G401 (cell line): ENCODE measurements at regions not wholly inside any gene's neighbourhood (a gene's known extent, or its start where the extent isn't known, plus 50 kb on each side); places are given as distances from the start of the nearest gene placed in this dataset.
A peak's percentile ranks its signal among the peaks of the same experiment; 100 is the strongest.
"Not testable (repeated sequence)": the region's sequence is repeated elsewhere in the genome, so short reads cannot be mapped to it uniquely, and the experiment has no call there.

Experiments used
- DNase-seq: peaks from one replicate; pipeline ENCODE4 v3.0.0-alpha.2; 2015; ENCODE audit warnings: low spot score
- in situ Hi-C: cut with HindIII; loops from 2 replicates; pipeline ENCODE4 v1.10.0; 2016; ENCODE audit warnings: low sequenced_read_pairs, mixed read lengths

DNA sequence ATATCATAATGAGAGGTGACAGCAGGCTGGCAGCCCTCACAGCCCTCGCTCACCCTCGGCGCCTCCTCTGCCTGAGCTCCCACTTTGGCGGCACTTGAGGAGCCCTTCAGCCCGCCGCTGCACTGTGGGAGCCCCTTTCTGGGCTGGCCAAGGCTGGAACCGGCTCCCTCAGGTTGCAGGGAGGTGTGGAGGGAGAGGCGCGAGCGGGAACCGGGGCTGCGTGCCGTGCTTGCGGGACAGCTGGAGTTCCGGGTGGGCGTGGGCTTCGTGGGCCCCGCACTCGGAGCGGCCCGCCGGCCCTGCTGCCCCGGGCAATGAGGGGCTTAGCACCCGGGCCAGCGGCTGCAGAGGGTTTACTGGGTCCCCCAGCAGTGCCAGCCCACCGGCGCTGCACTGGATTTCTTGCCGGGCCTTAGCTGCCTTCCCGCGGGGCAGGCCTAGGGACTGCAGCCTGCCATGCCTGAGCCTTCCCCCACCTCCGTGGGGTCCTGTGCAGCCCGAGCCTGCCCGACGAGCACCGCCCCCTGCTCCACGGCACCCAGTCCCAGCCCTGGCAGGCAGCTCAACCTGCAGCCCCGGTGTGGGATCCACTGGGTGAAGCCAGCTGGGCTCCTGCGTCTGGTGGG is 147.7 kb downstream of the TLR4 start:
- in situ Hi-C loops, DNase-seq: not testable (repeated sequence)

DNA sequence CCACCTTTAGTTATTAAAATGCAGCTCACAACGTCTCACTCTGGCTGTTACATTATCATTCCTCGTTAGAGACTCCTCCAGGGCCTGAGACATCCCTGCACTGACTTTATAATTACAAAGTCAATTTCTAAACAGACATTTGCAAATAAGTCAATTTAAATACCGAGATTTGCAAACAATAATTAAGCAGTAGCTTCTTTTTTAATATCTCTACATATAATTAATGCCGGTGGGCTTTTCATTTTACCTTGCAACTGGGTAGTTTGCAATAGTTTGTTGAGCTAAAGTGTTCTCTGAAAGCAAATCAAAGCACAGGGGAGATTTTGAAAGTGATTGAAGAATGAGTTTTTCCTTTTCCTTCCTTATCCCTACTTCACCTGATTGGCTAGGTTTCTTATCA is 154.4 kb downstream of the TLR4 start:
- DNase-seq, result no peak
- in situ Hi-C loops, result no loop called here

DNA sequence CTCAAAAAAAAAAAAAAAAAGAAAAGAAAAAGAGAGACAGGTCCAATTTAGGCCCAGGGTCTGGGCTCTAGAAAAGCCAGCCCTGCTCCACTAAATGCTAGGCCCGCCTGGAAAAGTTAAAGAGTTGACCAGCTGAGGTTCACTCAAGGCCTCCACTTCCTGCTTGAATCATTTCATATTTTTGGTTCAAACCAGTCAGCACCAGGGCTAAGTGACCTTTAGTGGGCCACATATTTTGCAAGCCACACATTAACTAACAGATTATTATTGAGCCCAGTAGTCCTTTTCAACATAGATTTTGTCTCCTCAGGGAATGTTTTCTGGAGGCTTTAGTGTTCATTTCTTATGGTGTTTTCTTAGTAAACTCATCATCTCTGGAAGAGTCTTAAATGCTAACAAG is 156.6 kb downstream of the TLR4 start:
- in situ Hi-C loops, result no loop called here
- no peak for DNase-seq

DNA sequence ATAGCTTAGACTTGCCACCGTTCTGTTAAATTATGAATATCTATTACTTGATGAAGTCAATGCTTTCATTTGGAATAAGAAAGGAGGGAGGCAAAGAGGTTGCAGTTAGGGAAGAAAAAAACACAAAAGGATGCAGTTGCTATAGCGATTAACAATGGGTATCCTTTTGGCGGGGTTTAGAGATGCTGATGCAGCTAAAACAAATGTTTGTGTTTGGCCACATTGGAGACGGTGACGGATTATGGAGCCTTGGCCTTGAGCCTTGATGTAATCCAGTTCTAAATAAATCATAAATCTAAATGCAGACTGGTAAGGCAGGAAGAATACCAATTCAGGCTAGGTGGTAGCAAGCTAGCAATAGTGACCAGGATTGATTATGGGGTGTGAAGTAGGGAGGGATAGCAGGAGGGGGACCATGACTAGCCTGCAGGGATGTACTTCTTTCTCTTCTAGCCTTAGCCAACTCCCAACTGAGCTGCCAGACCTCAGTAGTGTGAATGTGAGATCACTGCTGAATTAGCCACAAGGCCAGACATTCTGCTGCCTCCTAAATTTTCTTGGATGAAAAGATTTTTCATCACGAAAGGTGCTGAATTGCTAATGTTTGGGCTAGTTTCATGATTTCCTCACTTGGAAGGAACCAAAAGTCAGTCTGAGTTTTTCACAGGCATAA is 160.3 kb downstream of the TLR4 start:
- in situ Hi-C loops, result no loop called here
- peak; percentile 32 for DNase-seq

DNA sequence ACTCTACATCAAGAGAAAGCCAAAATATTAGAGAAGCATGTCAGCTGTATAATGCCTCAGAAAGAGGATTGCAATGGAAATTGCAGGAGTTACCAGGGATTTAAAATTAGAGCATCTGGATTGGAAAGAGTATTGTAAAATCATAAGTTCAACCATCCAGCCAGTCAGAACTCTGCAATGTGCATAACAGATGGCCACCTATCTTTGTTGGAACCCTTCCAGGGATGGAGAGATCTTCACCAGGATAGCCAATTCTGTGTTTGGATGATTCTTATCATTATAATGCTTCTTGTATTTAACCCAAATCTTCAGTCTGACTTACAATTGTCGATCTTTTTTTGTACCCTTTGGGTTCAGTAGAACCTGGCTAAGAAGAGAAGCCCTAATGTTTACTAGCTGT is 164.4 kb downstream of the TLR4 start:
- peak; percentile 81 for DNase-seq
- in situ Hi-C loops, result no loop called here

DNA sequence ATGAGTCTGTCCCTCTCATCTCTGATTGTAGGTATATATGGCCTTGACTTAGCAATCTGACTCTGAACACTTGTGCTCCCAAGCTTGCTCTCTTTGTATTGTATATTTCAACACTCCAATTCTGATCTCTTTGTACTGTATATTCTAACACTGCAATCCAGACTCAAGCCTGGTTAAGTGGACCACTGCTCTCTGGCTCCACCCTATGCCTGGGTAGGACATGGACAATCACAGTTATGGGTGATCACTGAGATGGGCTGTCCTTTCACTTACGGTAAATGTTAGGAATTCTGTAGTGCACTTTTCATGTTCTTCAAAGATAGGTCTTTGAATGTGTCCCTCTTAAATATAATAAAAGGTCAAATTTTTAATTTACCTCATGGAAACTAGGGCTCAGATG is 165.1 kb downstream of the TLR4 start:
- in situ Hi-C loops, result no loop called here
- no peak for DNase-seq

DNA sequence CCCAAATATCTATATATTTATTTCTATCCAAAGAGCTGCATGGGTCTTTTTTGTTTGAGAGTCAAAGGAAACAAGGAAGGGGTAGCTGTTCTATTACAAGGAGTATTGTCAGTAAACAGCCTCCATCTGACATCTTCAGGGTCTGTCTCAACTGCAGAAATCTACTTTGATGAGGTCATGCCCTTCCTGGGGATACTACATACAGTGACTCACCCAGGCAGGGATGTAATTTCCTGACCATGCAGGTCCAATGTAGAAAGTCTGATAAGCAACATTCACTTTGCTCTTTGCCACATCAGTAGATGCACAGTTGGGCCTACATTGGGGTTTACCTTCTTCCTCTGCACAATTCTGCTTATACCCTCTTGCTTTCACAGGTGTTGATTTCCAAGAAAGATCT is 165.5 kb downstream of the TLR4 start:
- in situ Hi-C loops, result no loop called here
- no peak for DNase-seq

DNA sequence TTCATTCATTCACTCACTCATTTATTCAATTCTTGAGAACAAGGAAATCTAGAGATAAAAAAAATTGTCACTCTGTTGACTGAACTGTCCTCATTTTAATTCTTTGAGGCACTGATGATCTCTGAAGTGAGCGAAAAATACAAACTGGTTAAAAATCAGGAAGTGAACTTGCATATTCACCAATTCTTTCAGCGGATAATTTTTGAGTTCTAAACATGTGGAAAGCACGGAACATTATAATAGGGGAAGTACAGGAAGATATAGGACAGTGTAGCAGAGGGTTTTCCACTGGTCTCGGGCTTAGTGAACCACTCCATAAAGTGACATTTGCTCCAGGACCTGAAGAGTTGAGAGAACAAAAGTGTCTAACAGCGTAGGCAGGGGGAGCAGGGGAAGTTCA is 169.5 kb downstream of the TLR4 start:
- in situ Hi-C loops, result no loop called here
- DNase-seq, result no peak

DNA sequence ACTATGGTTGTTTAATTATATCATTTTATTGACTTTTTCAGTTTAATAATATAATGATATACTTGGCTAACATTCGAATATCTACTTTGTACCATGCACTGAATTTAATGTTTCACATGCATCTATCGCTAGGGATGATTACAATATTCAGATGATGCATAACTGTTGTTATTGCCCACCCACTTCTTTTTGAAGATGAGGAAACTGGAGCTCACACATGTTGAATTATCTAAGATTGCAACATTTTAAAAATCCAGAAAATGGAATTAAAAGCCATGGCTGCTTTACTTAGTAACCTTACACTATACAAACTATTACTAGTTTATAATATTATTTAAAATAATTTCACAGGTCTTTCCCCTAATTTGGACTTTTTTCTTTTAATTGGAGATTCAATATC is 171.7 kb downstream of the TLR4 start:
- in situ Hi-C loops, result no loop called here
- DNase-seq, result no peak

DNA sequence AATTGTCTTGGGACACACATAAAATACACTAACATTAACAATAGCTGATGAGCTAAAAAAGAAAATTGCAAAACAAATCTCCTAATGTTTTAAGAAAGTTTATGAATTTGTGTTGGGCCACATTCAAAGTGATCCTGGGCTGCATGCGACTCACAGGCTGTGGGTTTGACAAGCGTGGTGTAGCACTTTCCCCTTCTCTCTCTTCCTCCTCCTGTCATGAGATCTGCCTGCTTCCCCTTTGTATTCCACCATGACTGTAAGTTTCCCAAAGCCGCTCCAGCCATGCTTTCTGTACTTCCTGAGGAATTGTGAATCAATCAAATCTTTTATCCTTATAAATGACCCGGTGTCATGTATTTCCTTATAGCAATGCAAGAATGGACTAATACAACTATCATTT is 178.0 kb downstream of the TLR4 start:
- DNase-seq, result no peak
- in situ Hi-C loops, result no loop called here

DNA sequence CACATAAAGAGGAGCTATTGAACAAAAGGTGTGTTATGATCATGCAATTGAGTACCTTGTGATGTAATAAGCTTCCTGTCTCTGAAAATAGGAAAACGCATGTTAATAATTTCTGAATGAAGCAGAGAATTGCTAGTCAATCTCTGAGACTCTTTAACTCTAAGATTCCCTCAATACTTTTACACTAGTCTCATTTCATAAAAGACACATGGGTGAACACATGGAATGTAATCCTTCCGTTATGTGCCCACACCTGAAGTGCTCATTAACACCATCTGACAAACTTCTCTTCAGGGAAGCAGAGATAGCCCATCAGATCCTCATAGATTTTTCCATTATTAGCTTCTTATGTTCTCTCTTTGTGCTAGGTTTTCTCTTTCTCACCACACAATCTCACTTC is 182.4 kb downstream of the TLR4 start:
- no peak for DNase-seq
- in situ Hi-C loops, result no loop called here

DNA sequence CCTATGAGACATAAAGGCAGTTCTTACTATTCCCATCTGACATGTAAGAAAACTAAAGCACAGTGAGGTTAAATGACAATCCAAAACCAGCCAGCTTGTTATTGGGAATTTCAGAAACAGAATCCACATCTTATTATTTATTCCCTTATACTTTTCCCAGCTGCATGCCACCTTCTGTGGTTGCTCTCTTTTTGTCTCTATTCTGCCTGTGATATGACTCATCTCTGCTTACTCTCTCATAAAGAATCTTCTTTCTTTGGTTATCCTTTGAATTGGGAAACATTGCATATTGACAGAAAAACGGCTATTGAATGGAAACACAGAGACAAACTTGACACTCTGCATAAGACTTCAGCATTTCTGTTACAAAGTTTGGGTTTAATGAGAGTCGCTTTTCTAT is 183.2 kb downstream of the TLR4 start:
- DNase-seq, result no peak
- in situ Hi-C loops, result no loop called here

DNA sequence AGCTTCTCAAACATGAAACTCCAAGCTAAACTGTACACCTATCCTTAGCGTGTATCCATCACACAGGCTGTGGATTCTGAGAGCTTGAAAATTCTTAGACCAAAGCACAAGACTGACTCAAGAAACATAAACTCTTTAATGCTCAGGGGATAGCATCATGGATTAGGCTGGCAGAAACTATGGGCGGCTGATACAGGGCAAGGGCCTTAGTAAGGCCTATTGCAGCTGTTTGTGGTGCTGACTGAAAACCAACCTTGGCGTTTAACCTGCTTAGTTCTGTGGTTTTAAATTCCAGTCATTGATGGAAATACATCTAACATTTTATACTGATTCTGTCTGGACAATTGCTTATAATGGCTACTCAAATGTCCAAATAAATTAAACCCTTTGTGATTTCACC is 183.7 kb downstream of the TLR4 start:
- no peak for DNase-seq

DNA sequence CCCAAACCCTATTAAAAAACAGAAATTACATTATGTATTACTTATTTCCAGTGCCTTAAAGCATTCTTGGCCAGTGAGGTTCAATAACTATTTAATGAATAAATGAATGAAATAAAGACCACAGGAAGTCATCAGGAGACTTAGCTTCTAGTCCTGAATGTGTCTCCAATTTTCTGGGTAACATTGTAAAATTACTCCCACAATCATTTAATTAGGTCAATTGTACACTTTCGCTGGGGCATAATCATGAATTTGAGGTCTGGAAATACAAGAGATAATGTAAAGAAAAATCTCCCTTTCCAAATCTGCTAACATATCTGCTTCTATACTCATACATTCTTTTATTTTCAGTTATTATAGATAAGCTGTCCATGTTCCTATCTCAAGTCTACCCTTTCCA is 199.2 kb downstream of the TLR4 start:
- no peak for DNase-seq
- in situ Hi-C loops, result no loop called here

More for the DNA sequence above, 183.7 kb downstream of the TLR4 start:
- in situ Hi-C loops, result no loop called here

DNA sequence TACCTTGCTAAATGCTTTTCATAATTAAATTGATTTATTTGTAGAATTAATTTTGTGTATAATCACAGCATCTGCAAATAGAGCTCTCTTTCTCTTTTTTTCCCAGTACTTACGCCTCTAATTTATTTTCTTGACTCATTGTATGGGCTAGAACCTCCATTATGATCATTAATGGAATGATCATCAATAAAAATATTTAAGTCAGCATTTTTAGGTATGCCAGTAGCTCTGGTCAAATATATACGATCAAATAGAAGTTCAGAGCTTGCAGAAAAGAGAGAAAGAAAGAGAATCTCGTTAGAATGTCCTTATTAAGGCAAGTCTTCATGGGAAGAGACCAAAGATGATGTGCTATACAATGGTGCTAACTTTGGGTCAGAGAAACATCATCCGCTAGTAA is 202.6 kb downstream of the TLR4 start:
- in situ Hi-C loops, result no loop called here
- DNase-seq, result no peak

DNA sequence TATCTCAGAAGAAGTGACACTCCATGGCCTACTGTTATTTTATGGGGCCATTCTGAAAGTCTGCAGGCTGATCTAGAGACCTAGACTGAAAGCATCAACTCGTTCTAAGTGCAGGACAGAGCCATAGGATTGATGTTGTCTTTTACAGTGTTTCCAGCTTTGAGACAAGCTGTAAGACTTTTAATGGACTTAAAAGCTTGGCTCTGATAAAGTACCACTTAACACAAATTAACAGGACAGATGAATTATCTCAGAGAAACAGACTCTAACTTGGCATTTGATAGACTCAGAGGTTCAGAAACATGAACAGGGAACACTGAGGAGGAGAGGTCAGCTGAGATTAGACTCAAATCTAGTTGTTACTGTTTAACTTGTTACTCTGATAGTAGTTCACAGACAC is 203.2 kb downstream of the TLR4 start:
- no peak for DNase-seq
- in situ Hi-C loops, result no loop called here

DNA sequence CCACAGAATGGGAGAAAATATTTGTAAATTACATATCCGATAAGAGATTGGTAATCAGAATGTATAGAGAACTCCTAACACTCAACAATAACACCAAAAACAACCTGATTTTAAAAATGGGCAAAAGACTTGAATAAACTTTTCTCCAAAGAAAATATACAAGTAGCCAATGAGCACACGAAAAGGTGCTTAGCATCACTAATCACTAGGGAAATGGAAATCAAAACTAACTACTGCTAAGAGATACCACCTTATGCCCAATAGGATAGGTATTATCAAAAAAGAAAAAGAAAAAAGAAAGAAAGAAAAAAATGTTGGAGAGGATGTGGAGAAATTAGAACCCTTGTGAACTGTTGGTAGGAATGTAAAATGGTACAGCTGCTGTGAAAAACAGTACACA is 212.1 kb downstream of the TLR4 start:
- in situ Hi-C loops, result no loop called here
- DNase-seq, result no peak

DNA sequence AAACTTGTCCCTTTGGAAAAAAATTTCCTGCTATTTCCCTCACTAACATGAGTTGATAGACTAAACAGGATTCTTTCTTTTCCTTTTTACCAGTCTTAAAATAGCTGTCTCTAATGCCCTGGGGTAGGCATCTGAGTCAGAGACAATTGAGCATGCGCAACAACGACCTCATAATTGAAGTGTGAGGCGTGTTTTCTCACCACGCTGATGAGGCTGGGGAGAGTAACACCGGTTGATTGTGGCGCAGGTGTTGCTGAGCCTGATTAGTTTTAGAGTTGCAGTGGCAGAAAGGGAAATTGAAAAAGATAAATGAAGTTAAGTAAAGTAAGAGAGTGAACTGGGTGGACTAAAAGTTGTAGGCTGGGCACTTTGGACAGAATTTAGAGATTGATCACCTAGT is 213.7 kb downstream of the TLR4 start:
- in situ Hi-C loops, result no loop called here
- no peak for DNase-seq

DNA sequence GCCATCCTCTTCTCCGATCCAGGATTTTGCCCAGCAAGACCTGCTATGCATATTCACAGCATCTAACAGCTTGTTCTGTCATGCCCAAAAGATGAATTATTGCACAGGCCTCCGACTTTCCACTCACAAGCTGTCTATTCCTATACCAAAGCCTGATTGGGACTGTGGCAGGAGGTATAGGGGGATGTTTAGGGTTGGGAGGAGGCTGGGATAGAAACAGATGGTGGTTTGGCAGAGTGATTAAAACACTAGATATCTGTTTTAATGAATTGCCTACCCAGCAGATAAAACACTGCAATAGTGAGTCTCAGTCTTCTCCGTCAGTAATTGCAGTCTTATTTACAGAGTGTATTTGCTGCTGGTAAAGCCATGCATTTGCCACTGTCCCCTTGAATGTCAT is 215.3 kb downstream of the TLR4 start:
- DNase-seq, result no peak
- in situ Hi-C loops, result no loop called here

DNA sequence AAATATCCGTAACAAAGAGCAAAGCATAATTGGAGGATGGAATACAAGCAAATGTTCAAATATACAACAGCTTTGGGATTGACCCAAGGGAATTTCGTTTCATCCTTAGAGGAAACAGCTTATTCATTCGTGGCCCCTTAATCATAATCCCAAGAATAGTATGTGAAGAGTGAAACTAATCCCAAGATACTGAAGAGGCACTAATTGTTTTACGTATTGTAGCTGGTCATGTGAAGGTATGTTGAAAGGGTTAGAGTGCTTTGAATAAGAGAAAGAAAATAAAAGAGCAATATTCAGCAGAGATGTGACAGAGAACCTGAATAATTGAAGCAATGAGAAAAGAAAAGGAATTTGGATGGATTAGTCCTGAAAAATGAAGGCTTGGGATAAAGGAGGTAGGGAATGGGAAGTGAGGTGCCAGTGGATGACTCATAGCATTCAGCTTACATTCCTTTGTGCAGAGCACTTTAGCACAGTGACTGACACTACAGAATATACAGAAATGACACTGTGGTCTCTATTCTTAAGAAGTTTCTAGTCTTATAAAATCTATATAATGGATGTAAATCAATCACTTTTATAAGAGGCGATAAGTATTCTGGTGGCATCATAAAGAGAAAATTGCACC is 221.9 kb downstream of the TLR4 start:
- DNase-seq, result no peak
- in situ Hi-C loops, result no loop called here

DNA sequence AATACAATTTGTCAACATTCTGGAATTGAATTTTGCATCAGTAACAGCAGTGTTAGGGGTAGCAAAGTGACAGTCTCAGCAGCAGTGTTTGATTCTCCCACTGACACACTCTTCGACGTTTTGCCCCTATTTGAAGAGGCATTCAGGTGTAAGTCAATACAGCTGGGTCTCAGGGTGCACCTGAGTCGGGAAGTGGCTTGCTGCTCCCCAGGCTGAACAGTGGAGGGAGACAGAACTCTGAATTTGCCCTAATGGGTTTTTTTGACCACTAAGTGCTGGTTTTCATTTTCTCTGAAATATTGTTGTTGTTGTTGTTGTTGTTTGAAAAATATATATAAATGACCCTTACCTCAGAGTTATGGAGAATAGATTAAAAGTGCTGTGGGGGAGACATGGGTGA is 223.2 kb downstream of the TLR4 start:
- in situ Hi-C loops, result no loop called here
- DNase-seq, result no peak
